Middle frontal gyrus (tissue), 1 donor: ENCODE measurements at regions not wholly inside any gene's neighbourhood (a gene's known extent, or its start where the extent isn't known, plus 50 kb on each side); places are given as distances from the start of the nearest gene placed in this dataset.

ENCODE experiments used
- DNase-seq: peaks from one replicate; pipeline ENCODE4 v3.0.0-alpha.2; 2015; ENCODE audit warnings: low spot score; ENCODE audit errors: extremely low spot score

GRCh38 chr5:18099261-18099660, 465.0 kb downstream of the TAF11L14 start:
- no peak for DNase-seq

GRCh38 chr5:18101532-18101931, 467.3 kb downstream of the TAF11L14 start:
- DNase-seq: no peak

- DNase-seq: no peak
Measured at GRCh38 chr5:18102733-18103132, 468.5 kb downstream of the TAF11L14 start.

- no peak for DNase-seq
Measured at GRCh38 chr5:18105449-18105848, 471.2 kb downstream of the TAF11L14 start.

GRCh38 chr5:18111906-18112465, 477.7 kb downstream of the TAF11L14 start:
- DNase-seq: no peak

- DNase-seq: peak; percentile 36
Measured at GRCh38 chr5:18113721-18114120, 479.5 kb downstream of the TAF11L14 start.

GRCh38 chr5:18114151-18114757, 480.0 kb downstream of the TAF11L14 start:
- no peak for DNase-seq

- no peak for DNase-seq
Measured at GRCh38 chr5:18117968-18118367, 483.7 kb downstream of the TAF11L14 start.

- DNase-seq: no peak
Measured at GRCh38 chr5:18119156-18119785, 485.0 kb downstream of the TAF11L14 start.

GRCh38 chr5:18141222-18141621, 507.0 kb downstream of the TAF11L14 start:
- no peak for DNase-seq

- DNase-seq: no peak
Measured at GRCh38 chr5:18142831-18143230, 508.6 kb downstream of the TAF11L14 start.

- DNase-seq: no peak
Measured at GRCh38 chr5:18152671-18153070, 518.4 kb downstream of the TAF11L14 start.

GRCh38 chr5:18158166-18158565, 523.9 kb downstream of the TAF11L14 start:
- no peak for DNase-seq

GRCh38 chr5:18159331-18159730, 525.1 kb downstream of the TAF11L14 start:
- no peak for DNase-seq

GRCh38 chr5:18171684-18172083, 537.4 kb downstream of the TAF11L14 start:
- DNase-seq: no peak

- DNase-seq: no peak
Measured at GRCh38 chr5:18179579-18179978, 545.3 kb downstream of the TAF11L14 start.

- DNase-seq: no peak
Measured at GRCh38 chr5:18181575-18181974, 547.3 kb downstream of the TAF11L14 start.

- DNase-seq: no peak
Measured at GRCh38 chr5:18195910-18196309, 561.6 kb downstream of the TAF11L14 start.

- no peak for DNase-seq
Measured at GRCh38 chr5:18197734-18198133, 563.5 kb downstream of the TAF11L14 start.

GRCh38 chr5:18202164-18202563, 567.9 kb downstream of the TAF11L14 start:
- DNase-seq: no peak

- no peak for DNase-seq
Measured at GRCh38 chr5:18203296-18203695, 569.0 kb downstream of the TAF11L14 start.

- DNase-seq: no peak
Measured at GRCh38 chr5:18213666-18214065, 579.4 kb downstream of the TAF11L14 start.

GRCh38 chr5:18216016-18216415, 581.8 kb downstream of the TAF11L14 start:
- DNase-seq: no peak
